ENCODE measurements at regions not wholly inside any gene's neighbourhood (a gene's known extent, or its start where the extent isn't known, plus 50 kb on each side); places are given as distances from the start of the nearest gene placed in this dataset.

DNA sequence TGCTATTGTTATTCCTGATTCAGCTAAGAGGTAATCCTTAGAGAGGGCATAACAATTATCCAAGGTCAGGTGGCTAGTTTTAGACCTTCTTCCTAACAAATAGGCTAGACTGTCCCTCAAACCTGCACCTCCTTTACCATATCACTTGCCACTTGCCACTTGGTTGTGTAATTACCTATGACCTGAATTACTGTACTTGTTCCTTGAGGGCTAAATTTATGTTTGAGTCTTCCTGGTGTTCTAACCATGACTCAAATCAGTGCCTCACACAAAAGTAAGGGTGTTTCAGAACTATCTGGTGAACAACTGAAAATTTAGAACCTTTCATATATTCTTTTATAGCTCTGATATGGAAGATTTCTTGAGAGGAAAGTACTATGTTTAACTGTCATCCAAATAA, 365.8 kb upstream of the SEMA6D start:
- DNase-seq = no peak

DNA sequence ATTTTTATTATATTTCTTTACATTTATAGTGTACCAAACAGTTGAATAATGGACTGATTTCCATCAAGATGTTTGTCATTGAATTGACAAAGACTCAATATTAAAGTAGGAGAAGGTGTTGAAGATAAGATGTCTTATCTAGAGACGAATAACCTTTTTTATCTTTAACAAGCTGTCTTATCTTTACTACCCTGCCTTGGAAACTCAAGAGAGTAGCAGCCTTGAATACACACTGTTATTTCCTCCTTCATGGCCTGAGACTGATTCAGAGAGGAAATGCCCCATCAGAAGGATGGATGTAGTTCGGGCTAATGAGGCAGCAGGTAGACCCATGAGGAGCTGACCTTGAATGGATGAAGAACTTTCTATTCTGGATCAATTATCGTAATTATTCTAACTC, 365.1 kb upstream of the SEMA6D start:
- no peak for DNase-seq

DNA sequence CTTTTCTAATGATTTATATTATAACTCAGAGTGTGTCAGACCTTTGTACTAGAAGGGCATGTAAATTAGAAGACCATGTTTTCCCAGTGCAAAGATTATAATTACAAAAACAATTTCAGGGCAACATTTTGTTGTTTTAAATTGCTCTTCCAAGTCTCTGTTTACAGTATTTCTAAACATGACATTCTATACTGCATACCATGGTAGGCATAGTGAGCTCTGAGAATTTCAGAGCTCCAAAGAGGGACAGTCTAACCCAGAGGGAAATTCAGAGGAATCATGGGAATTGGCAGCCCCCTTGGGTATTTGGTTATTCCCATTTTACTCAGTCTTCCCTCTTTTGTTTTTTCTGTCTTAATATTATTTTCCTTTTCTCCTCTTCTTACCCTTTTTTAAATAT, 361.5 kb upstream of the SEMA6D start:
- DNase-seq = no peak

DNA sequence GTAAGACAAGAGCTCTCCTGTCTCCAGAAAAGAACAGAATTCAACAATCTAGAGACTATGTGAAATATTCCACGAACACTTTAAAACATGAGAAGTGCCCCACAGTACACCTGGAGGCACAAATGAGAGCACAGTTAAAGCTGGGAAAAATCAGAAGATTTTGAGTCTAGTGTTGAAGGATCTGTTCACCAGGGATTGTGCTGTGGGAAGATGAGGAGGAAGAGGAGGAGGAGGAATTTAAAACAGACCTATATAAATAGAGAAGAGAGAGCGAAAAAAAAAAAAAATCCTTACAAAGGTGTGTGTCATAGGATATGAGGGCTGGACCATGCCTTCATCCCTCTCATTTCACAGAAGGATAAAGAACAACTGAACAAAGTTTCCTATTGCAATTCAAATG, 361.0 kb upstream of the SEMA6D start:
- no peak for DNase-seq

- DNase-seq = no peak
Measured at GRCh38 chr15:47358876-47359275, 358.4 kb upstream of the SEMA6D start.

GRCh38 chr15:47360305-47360704, 357.0 kb upstream of the SEMA6D start:
- no peak for DNase-seq

GRCh38 chr15:47362118-47362905, 355.0 kb upstream of the SEMA6D start:
- no peak for DNase-seq

DNA sequence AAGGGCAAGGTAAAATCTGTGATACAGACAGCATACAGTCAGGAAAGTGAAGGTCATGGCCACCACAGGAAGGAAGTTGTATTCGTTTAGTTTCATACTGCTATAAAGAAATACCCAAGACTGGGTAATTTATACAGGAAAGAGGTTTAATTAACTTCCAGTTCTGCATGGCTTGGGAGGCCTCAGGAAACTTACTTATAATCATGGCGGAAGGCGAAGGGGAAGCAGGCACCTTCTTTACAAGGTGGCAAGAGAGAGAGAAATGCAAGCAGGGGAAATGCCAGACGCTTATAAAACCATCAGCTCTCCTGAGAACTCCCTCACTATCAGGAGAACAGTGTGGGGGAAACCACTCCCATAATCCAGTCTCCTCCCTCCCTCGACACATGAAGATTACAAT, 353.7 kb upstream of the SEMA6D start:
- DNase-seq = no peak

GRCh38 chr15:47364230-47365141, 352.8 kb upstream of the SEMA6D start:
- no peak for DNase-seq

DNA sequence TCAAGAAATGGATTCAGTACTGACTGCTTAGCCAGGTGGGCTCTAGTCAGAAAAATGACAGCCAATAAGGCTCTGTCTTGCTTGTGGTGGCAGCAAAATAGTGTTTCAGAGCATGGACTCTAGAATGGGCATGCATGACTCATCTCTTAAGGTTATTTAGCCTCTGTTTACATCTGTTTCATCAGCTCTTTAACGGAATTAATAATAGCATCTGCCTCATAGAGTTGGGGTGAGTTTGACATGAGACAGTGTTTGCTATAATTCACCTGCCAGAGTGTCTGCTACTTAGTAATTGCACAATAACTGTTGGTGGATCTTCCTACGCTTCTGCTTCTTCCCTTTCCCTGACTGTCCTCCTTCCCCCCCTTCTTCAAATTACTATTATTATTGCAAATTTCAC, 350.4 kb upstream of the SEMA6D start:
- DNase-seq = no peak

- DNase-seq = no peak
Measured at GRCh38 chr15:47367726-47368390, 349.4 kb upstream of the SEMA6D start.

- DNase-seq = no peak
Measured at GRCh38 chr15:47371939-47372338, 345.4 kb upstream of the SEMA6D start.

- DNase-seq = no peak
Measured at GRCh38 chr15:47374222-47374621, 343.1 kb upstream of the SEMA6D start.

DNA sequence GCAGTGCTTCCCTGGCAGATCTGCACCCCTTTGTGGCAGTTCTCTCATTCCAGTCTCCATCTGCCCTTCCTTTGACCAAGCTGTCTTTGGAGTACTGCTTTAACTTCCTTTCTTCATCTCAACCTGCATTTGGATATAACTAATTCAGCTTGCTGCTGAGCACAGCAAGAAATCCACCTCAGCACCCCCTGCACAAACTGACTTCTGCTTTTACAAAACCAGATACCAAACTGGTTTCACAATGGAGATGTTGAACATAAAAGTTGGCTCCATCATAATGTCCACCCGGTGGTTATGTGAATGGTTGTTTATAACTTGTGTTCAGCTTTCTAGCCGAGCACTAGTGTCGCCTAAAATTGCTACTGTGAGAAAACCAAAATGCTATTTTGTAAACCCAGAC, 341.1 kb upstream of the SEMA6D start:
- no peak for DNase-seq

DNA sequence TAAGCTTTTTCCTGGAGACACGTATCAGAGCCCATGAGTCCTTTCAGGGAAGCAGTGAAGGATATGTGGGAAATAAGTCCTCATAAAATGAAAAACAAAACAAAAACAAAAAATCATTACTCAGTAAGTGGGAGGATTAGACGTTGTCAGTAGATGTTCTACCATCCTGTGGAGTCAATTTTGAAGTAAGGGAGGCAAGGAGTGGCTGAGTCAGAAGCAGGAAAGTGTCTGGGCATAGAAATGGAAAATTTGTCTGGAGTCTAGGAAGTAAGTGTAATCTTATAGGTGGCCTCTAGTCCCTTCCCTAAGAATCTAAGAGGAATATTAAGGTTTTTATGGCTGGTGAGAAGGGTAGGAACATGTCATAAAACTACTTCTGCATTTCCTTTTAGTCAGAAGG, 339.8 kb upstream of the SEMA6D start:
- no peak for DNase-seq

GRCh38 chr15:47378527-47378926, 338.8 kb upstream of the SEMA6D start:
- DNase-seq = no peak

DNA sequence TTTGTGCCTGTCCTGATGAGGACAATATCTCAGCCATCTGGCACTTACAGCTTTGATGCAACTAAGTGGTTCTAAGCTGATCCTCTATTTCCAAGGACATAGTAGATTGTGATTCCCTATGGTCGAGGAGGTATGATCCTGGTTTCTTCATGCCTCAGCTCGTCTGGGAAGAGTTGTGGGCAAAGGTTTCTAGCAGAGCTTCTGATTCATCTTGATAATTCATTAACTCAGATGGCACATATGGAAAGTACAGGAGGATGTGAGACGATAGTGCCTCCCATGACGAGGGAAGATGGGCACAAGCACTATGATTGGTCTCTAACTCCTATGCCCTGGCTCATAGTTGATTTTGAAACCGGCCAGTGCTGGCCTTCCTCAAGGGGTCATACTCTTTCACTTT, 334.2 kb upstream of the SEMA6D start:
- DNase-seq = no peak

- no peak for DNase-seq
Measured at GRCh38 chr15:47383801-47384200, 333.5 kb upstream of the SEMA6D start.

GRCh38 chr15:47384341-47384740, 333.0 kb upstream of the SEMA6D start:
- DNase-seq = peak; percentile 9

DNA sequence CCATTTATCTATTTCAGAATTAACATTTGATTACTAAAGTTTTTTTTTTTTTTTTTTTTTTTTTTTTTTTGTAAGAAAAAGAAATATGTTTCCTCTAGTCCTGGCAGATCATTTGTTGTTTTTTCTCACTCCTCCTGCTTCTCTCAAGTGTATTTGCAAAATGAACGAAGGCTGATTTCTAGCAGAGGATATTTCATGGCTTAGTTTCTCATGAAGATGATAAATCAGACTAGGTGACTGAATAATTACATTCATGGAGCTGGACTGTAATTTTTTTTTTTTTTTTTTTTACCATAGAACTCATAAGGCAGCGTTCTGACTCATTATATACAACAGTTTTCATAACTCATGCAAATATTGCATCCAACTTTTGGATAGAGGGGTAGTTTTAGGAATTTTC, 332.5 kb upstream of the SEMA6D start:
- no peak for DNase-seq

DNA sequence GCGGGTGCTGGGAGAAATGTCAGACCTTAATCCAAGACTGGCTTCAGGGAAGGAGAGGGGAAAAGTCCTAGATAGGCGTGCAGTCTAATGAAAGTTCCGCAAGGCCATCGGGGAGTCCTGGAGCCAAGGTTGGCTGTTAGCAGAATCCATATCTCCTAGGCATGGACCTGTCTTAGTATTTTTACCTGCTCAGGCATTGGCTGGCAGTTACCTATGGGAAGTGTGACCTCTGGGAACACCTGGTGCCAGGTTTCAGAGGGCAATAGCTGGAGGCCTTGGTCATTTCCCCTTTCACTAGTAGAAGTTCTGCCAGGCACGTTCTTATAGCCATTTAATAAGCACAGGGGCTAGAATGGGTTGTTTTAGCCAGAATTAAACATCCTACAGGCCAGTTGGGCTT, 330.8 kb upstream of the SEMA6D start:
- DNase-seq = no peak

DNA sequence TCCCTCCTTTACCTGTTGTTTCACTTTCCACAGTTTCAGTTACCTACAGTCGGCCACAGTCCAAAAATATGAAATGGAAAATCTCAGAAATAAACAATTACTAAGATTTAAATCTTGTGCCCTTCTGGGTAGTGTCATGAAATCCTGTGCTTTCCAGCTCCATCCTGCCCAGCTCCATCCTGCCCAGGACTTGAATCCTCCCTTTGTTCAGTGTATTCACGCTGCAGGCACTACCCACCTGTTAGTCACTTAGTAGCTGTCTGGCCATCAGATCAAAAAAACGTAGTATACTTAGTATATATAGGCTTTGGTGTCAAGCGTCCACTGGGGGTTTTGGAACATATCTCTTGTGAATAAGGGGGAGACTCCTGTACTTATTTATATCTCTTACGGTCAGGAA, 329.0 kb upstream of the SEMA6D start:
- no peak for DNase-seq

- no peak for DNase-seq
Measured at GRCh38 chr15:47390208-47390765, 327.0 kb upstream of the SEMA6D start.
